Astrocyte (in vitro differentiated cells and primary cell): ENCODE measurements at regions not wholly inside any gene's neighbourhood (a gene's known extent, or its start where the extent isn't known, plus 50 kb on each side); places are given as distances from the start of the nearest gene placed in this dataset.
A peak's percentile ranks its signal among the peaks of the same experiment; 100 is the strongest.

Source experiments
- DNase-seq: peaks from one replicate; pipeline ENCODE4 v3.0.0-alpha.2; 2010; ENCODE audit warnings: low read depth
- FAIRE-seq: peaks from 2 replicates; lab custom pipeline; 2011; peaks lifted over from hg19 to GRCh38; lab: Jason Lieb, UNC
- H2AFZ ChIP-seq: 2 replicates; pipeline ENCODE4 v1.6.0; 2012; ENCODE audit warnings: low read depth, low read length, inconsistent platforms
- H3K27ac ChIP-seq: 2 replicates; pipeline ENCODE4 v1.5.1; 2011; ENCODE audit warnings: low read depth, low read length, inconsistent platforms
- H3K27me3 ChIP-seq: 2 replicates; pipeline ENCODE4 v1.6.0; 2011; ENCODE audit warnings: low read length, inconsistent platforms; ENCODE audit not compliant: insufficient read depth
- H3K36me3 ChIP-seq: 2 replicates; pipeline ENCODE4 v1.5.1; 2011; ENCODE audit warnings: low read length, inconsistent platforms; ENCODE audit not compliant: insufficient read depth
- H3K4me1 ChIP-seq: 2 replicates; pipeline ENCODE4 v1.5.1; 2011; ENCODE audit warnings: low read length, inconsistent platforms; ENCODE audit not compliant: insufficient read depth
- H3K4me2 ChIP-seq: 2 replicates; pipeline ENCODE4 v1.6.0; 2012; ENCODE audit warnings: low read length, inconsistent platforms
- H3K4me3 ChIP-seq: 2 replicates; pipeline ENCODE4 v1.5.1; 2011; ENCODE audit warnings: low read depth, mild to moderate bottlenecking, low read length, inconsistent platforms; ENCODE audit not compliant: insufficient read depth
- H3K79me2 ChIP-seq: 2 replicates; pipeline ENCODE4 v1.6.0; 2012; ENCODE audit warnings: mild to moderate bottlenecking, low read length, inconsistent platforms; ENCODE audit not compliant: insufficient read depth
- H3K9ac ChIP-seq: 2 replicates; pipeline ENCODE4 v1.6.0; 2012; ENCODE audit warnings: mild to moderate bottlenecking, low read length, inconsistent platforms
- H3K9me3 ChIP-seq: 2 replicates; pipeline ENCODE4 v1.5.1; 2012; ENCODE audit warnings: low read depth, mild to moderate bottlenecking, low read length, inconsistent platforms; ENCODE audit not compliant: insufficient read depth
- H4K20me1 ChIP-seq: 2 replicates; pipeline ENCODE4 v1.6.0; 2012; ENCODE audit warnings: low read length, inconsistent platforms; ENCODE audit not compliant: insufficient read depth
- H3K27ac Mint-ChIP-seq: one replicate; pipeline ENCODE4 v1.8.0; 2021; ENCODE audit warnings: mild to moderate bottlenecking, mixed read lengths; ENCODE audit not compliant: unreplicated experiment
- H3K27me3 Mint-ChIP-seq: one replicate; pipeline ENCODE4 v1.8.0; 2021; ENCODE audit warnings: low read depth, mixed read lengths; ENCODE audit not compliant: unreplicated experiment
- H3K36me3 Mint-ChIP-seq: one replicate; pipeline ENCODE4 v1.8.0; 2021; ENCODE audit warnings: low read depth, mixed read lengths; ENCODE audit not compliant: unreplicated experiment
- H3K4me1 Mint-ChIP-seq: one replicate; pipeline ENCODE4 v1.8.0; 2021; ENCODE audit warnings: low read depth, mixed read lengths; ENCODE audit not compliant: unreplicated experiment
- H3K4me3 Mint-ChIP-seq: one replicate; pipeline ENCODE4 v1.8.0; 2021; ENCODE audit warnings: mild to moderate bottlenecking, moderate library complexity, mixed read lengths; ENCODE audit not compliant: unreplicated experiment
- H3K9me3 Mint-ChIP-seq: one replicate; pipeline ENCODE4 v1.8.0; 2021; ENCODE audit warnings: mild to moderate bottlenecking, mixed read lengths; ENCODE audit not compliant: unreplicated experiment
- CTCF ChIP-seq: IDR thresholded peaks from 2 replicates; pipeline ENCODE4 v1.5.1; 2011; ENCODE audit warnings: low read depth, mild to moderate bottlenecking, inconsistent platforms, low read length, moderate library complexity; ENCODE audit not compliant: insufficient read depth
- EZH2 ChIP-seq: IDR thresholded peaks from 2 replicates; pipeline ENCODE4 v1.6.1; 2012; ENCODE audit warnings: mild to moderate bottlenecking, low read length, inconsistent platforms; ENCODE audit not compliant: insufficient read depth

GRCh38 chr3:28069438-28069837 is 172.0 kb upstream of the CMC1 start:
- Histone ChIP-seq H3K27me3 (no peaks in the 10 kb centered on the region), H3K4me2 (no peak overlapping the region), H3K9ac (no peak overlapping the region), H3K4me3 (no peak overlapping the region), H3K36me3 (no peaks in the 10 kb centered on the region), H3K9me3 (no peaks in the 10 kb centered on the region), H2AFZ (no peak overlapping the region), H3K4me1 (no peaks in the 10 kb centered on the region), H3K27ac (no peak overlapping the region), H3K79me2 (no peaks in the 10 kb centered on the region), H4K20me1 (no peaks in the 10 kb centered on the region)
- H3K27ac Mint-ChIP-seq, result no peak overlapping the region
- peaks cover 2% of the 10 kb centered on the region for H3K27me3 Mint-ChIP-seq
- no peak overlapping the region for H3K4me3 Mint-ChIP-seq
- no peak for DNase-seq
- H3K4me1 Mint-ChIP-seq, result no peaks in the 10 kb centered on the region
- no peaks in the 10 kb centered on the region for H3K9me3 Mint-ChIP-seq
- TF ChIP-seq EZH2 (no peak), CTCF (no peak)
- FAIRE-seq, result no peak
- no peaks in the 10 kb centered on the region for H3K36me3 Mint-ChIP-seq

GRCh38 chr3:28076246-28076645 is 165.2 kb upstream of the CMC1 start:
- Histone ChIP-seq H3K36me3 (no peaks in the 10 kb centered on the region), H3K9ac (no peak overlapping the region), H3K4me1 (no peaks in the 10 kb centered on the region), H3K27ac (no peak overlapping the region), H3K4me3 (no peak overlapping the region), H3K79me2 (no peaks in the 10 kb centered on the region), H4K20me1 (no peaks in the 10 kb centered on the region), H3K27me3 (no peaks in the 10 kb centered on the region), H3K4me2 (no peak overlapping the region), H3K9me3 (no peaks in the 10 kb centered on the region), H2AFZ (no peak overlapping the region)
- no peaks in the 10 kb centered on the region for H3K36me3 Mint-ChIP-seq
- H3K4me3 Mint-ChIP-seq, result no peak overlapping the region
- H3K4me1 Mint-ChIP-seq, result no peaks in the 10 kb centered on the region
- H3K27me3 Mint-ChIP-seq, result peaks cover 3% of the 10 kb centered on the region
- FAIRE-seq (no peak), DNase-seq (no peak)
- no peak for TF ChIP-seq EZH2
- TF ChIP-seq CTCF, result no peak
- H3K27ac Mint-ChIP-seq, result no peak overlapping the region
- H3K9me3 Mint-ChIP-seq, result no peaks in the 10 kb centered on the region

- Histone ChIP-seq H3K9me3 (no peaks in the 10 kb centered on the region), H3K4me3 (no peak overlapping the region), H3K79me2 (no peaks in the 10 kb centered on the region), H2AFZ (peak overlapping the region; percentile 32), H3K27ac (no peak overlapping the region), H3K27me3 (no peaks in the 10 kb centered on the region), H3K9ac (no peak overlapping the region), H4K20me1 (no peaks in the 10 kb centered on the region), H3K4me1 (no peaks in the 10 kb centered on the region), H3K36me3 (no peaks in the 10 kb centered on the region), H3K4me2 (no peak overlapping the region)
- TF ChIP-seq EZH2 (no peak), CTCF (no peak)
- no peak overlapping the region for H3K27ac Mint-ChIP-seq
- no peaks in the 10 kb centered on the region for H3K4me1 Mint-ChIP-seq
- FAIRE-seq (no peak), DNase-seq (peak; percentile 3)
- no peaks in the 10 kb centered on the region for H3K36me3 Mint-ChIP-seq
- peaks cover 3% of the 10 kb centered on the region for H3K27me3 Mint-ChIP-seq
- no peaks in the 10 kb centered on the region for H3K9me3 Mint-ChIP-seq
- no peak overlapping the region for H3K4me3 Mint-ChIP-seq
Observed at GRCh38 chr3:28077572-28077971, 163.8 kb upstream of the CMC1 start.
